ENCODE measurements at regions not wholly inside any gene's neighbourhood (a gene's known extent, or its start where the extent isn't known, plus 50 kb on each side); places are given as distances from the start of the nearest gene placed in this dataset.

GRCh38 chr21:32941263-32941662 is 84.5 kb upstream of the OLIG2 start:
- Histone ChIP-seq H3K4ac (replicated peaks; ENCODE audit: insufficient read length, low read depth, low read length) (no peak overlapping the region), H3K4me3 (ENCODE audit: extremely low read depth in 1 of 4, insufficient read depth in 2 of 4, low read depth in 3 of 4, low read length in 4 of 4) (no peak overlapping the region), H3K79me1 (ENCODE audit: low read depth, low read length) (no peaks in the 10 kb centered on the region), H3K23me2 (ENCODE audit: low read depth, low read length) (no peaks in the 10 kb centered on the region), H4K91ac (replicated peaks; ENCODE audit: insufficient read length, low read length) (no peak overlapping the region), H3K18ac (ENCODE audit: extremely low read depth, low read length) (no peak overlapping the region; the same call in 1 of the 2 replicates), H3K56ac (replicated peaks; ENCODE audit: insufficient read length, low read depth, low read length) (no peak overlapping the region), H3K4me2 (ENCODE audit: insufficient read depth in 1 of 2, low read depth in 2 of 2, low read length in 2 of 2) (no peak overlapping the region), H3K79me2 (ENCODE audit: control insufficient read depth in 1 of 2, insufficient read depth in 2 of 2, low read length in 2 of 2) (no peaks in the 10 kb centered on the region), H2BK20ac (ENCODE audit: low read length) (no peak overlapping the region), H3K9me3 (ENCODE audit: insufficient read depth in 2 of 2, low read depth in 1 of 2, low read length in 1 of 2) (no peaks in the 10 kb centered on the region), H3K23ac (ENCODE audit: insufficient read length) (no peak overlapping the region), H2BK120ac (replicated peaks; ENCODE audit: low read depth, low read length) (no peak overlapping the region), H3K27ac (ENCODE audit: low read depth, low read length) (no peak overlapping the region), H2BK12ac (ENCODE audit: low read depth, low read length) (no peak overlapping the region; the same call in 1 of the 2 replicates), H3K4me1 (replicated peaks in 1 of 4; ENCODE audit: control insufficient read depth in 3 of 4, insufficient read depth in 4 of 4, low read length in 3 of 4) (peaks cover 0 to 2% (median 0%) of the 10 kb centered on the region in 4 experiments; a peak in 1 of 7 replicates), H4K8ac (ENCODE audit: extremely low read depth, insufficient read depth, low read length) (no peak overlapping the region), H2BK15ac (ENCODE audit: low read length) (no peak overlapping the region), H4K5ac (ENCODE audit: insufficient read length, low read depth, low read length) (no peak overlapping the region), H4K20me1 (replicated peaks in 1 of 2; ENCODE audit: control insufficient read depth in 1 of 2, insufficient read depth in 2 of 2, low read length in 2 of 2) (no peaks in the 10 kb centered on the region), H2BK5ac (ENCODE audit: low read depth, low read length) (no peak overlapping the region), H2AK5ac (ENCODE audit: low read depth, low read length) (no peak overlapping the region), H3K14ac (ENCODE audit: insufficient read length) (no peak overlapping the region), H2AFZ (ENCODE audit: low read length) (no peak overlapping the region), H3K36me3 (ENCODE audit: control insufficient read depth in 2 of 4, insufficient read depth in 4 of 4, low read length in 3 of 4) (no peaks in the 10 kb centered on the region), H3K9ac (replicated peaks in 1 of 4; ENCODE audit: extremely low read depth in 1 of 4, low read depth in 3 of 4, low read length in 3 of 4) (no peak overlapping the region), H3K27me3 (replicated peaks in 1 of 4; ENCODE audit: control insufficient read depth in 3 of 4, extremely low read depth in 1 of 4, insufficient read depth in 3 of 4, low read length in 3 of 4) (no peaks in the 10 kb centered on the region; a peak in 1 of 7 replicates)
- no peak for DNase-seq (ENCODE audit: low read depth in 1 of 2, low spot score in 2 of 2)
- 74% methylated on average over 2 of the region's 2 CpGs; no CpG with 5 or more reads in 1 of the 2 experiments for WGBS, 2 experiments (ENCODE audit: extremely low coverage in 1 of 2, insufficient coverage in 1 of 2, insufficient read length in 1 of 2, insufficient replicate concordance in 2 of 2, low coverage in 1 of 2, low lambda C conversion rate in 2 of 2, missing lambda C conversion rate in 1 of 2)
- TF ChIP-seq RXRA (IDR thresholded peaks at IDR 0.05; ENCODE audit: insufficient read depth, low read depth, low read length), result no peak
- TF ChIP-seq BRCA1 (IDR thresholded peaks at IDR 0.05; ENCODE audit: low read depth, low read length), result no peak
- TF ChIP-seq SP2 (IDR thresholded peaks at IDR 0.05; ENCODE audit: low read length), result no peak
- TF ChIP-seq FOSL1 (IDR thresholded peaks at IDR 0.05; ENCODE audit: insufficient read depth, low read depth, low read length), result no peak
- TF ChIP-seq NANOG (IDR thresholded peaks at IDR 0.05; ENCODE audit: insufficient read depth, low read depth, low read length, poor library complexity, severe bottlenecking), result no peak
- no peak for TF ChIP-seq GTF2F1 (IDR thresholded peaks at IDR 0.05; ENCODE audit: borderline replicate concordance, low read depth, low read length)
- TF ChIP-seq KDM5A (IDR thresholded peaks at IDR 0.05; ENCODE audit: low read length), result no peak
- no peak for TF ChIP-seq ZNF274 (IDR thresholded peaks at IDR 0.05; ENCODE audit: borderline replicate concordance, extremely low read depth, low read length)
- no peak for TF ChIP-seq KDM1A (IDR thresholded peaks at IDR 0.05; ENCODE audit: borderline replicate concordance, low read length)
- TF ChIP-seq, protein P1, sequence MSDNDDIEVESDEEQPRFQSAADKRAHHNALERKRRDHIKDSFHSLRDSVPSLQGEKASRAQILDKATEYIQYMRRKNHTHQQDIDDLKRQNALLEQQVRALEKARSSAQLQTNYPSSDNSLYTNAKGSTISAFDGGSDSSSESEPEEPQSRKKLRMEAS (IDR thresholded peaks at IDR 0.05), result no peak
- no peak for TF ChIP-seq HDAC6 (IDR thresholded peaks at IDR 0.05; ENCODE audit: low read depth, low read length)
- TF ChIP-seq CHD2 (IDR thresholded peaks at IDR 0.05; ENCODE audit: low read length), result no peak
- no peak for TF ChIP-seq MAFK (IDR thresholded peaks at IDR 0.05; ENCODE audit: low read depth, low read length)
- TF ChIP-seq RNF2 (IDR thresholded peaks at IDR 0.05; ENCODE audit: borderline replicate concordance, low read depth, low read length, missing control alignments, poor library complexity, severe bottlenecking), result no peak
- no peak for FAIRE-seq
- CTCF ChIA-PET (ENCODE audit: partially characterized antibody), result interaction anchor here (0.7 to 3.7 kb wide), 25 partner anchors 8 to 891 kb away, joined by 3 to 41 read pairs (median 6); partner anchors contain the start of gene OLIG2
- POLR2A ChIA-PET (ENCODE audit: partially characterized antibody), result interaction anchor here (1.5 kb wide), 1 partner anchor 8 kb away, joined by 5 read pairs; no protein-coding TSS in a partner anchor
